Adrenal gland (tissue), 5 donors: ENCODE measurements at regions not wholly inside any gene's neighbourhood (a gene's known extent, or its start where the extent isn't known, plus 50 kb on each side); places are given as distances from the start of the nearest gene placed in this dataset.

Experiments used
- CTCF ChIP-seq, 6 experiments: fragments of 450-650 bp in 4 of 6; fragments of 200-600 bp in 2 of 6; sonication (generic) in 1 of 6; IDR thresholded peaks; 1 replicate in 5 of 6; 2 replicates in 1 of 6; pipeline versions ENCODE4 v1.5.1 to v1.8.0; 2016 to 2021; ENCODE audit warnings: antibody characterized with exemption in 6 of 6, mild to moderate bottlenecking in 2 of 6, moderate library complexity in 1 of 6
- POLR2A ChIP-seq, 2 donors: fragments of 450-650 bp; IDR thresholded peaks; one replicate each; pipeline ENCODE4 v1.6.1; 2017; ENCODE audit warnings: antibody characterized with exemption in 2 of 2, mild to moderate bottlenecking in 2 of 2, moderate library complexity in 1 of 2
- donor health status: DM: no; HTN: no; CAD: no.

- no peak for TF ChIP-seq POLR2A (IDR thresholded peaks at IDR 0.05)
- no peak for TF ChIP-seq CTCF (IDR thresholded peaks at IDR 0.05)
These were observed 147.5 kb downstream of the METTL4 start for GRCh38 chr18:2423761-2424160.
